ENCODE measurements at regions not wholly inside any gene's neighbourhood (a gene's known extent, or its start where the extent isn't known, plus 50 kb on each side); places are given as distances from the start of the nearest gene placed in this dataset.

- Histone ChIP-seq H2AFZ (ENCODE audit: low read length) (peak overlapping the region; percentile 45), H3K4me3 (replicated peaks in 1 of 4; ENCODE audit: control extremely low read depth in 1 of 4, insufficient read depth in 1 of 4, low read depth in 3 of 4, low read length in 4 of 4) (peak overlapping the region in 3 of 4 experiments; percentile 1 to 22 (median 12)), H3K4me2 (ENCODE audit: extremely low read depth, insufficient read depth, low read length) (peak overlapping the region; percentile 69)
Observed at GRCh38 chr7:82559193-82559805, 115.7 kb upstream of the CACNA2D1 start.

GRCh38 chr7:82549616-82550285 is 106.2 kb upstream of the CACNA2D1 start:
- H3K9me3 ChIP-seq (ENCODE audit: control insufficient read depth, insufficient read depth, low read depth, low read length), result no peaks in the 10 kb centered on the region
- no peak overlapping the region for H3K4me2 ChIP-seq (ENCODE audit: extremely low read depth, insufficient read depth, low read length)
- H3K27me3 ChIP-seq (ENCODE audit: control insufficient read depth, insufficient read depth, low read length), result no peaks in the 10 kb centered on the region
- no peaks in the 10 kb centered on the region for H4K20me1 ChIP-seq (ENCODE audit: control insufficient read depth, extremely low read depth, insufficient read depth, low read length)
- TF ChIP-seq CTCF (conservative IDR thresholded peaks at IDR 0.05 in 1 of 2, IDR thresholded peaks at IDR 0.05 in 1 of 2; ENCODE audit: low read depth in 1 of 2, low read length in 2 of 2) (no peak), EZH2 (IDR thresholded peaks at IDR 0.05; ENCODE audit: low read length, missing control alignments) (no peak)
- no peak overlapping the region for H2AFZ ChIP-seq (ENCODE audit: low read length)
- H3K4me1 ChIP-seq (ENCODE audit: control insufficient read depth, extremely low read depth, insufficient read depth, low read length), result no peaks in the 10 kb centered on the region
- no peak overlapping the region for H3K9ac ChIP-seq (ENCODE audit: insufficient read depth, low read length)
- no peaks in the 10 kb centered on the region for H3K36me3 ChIP-seq (ENCODE audit: control insufficient read depth, insufficient read depth, low read length)
- no peak overlapping the region for H3K27ac ChIP-seq (ENCODE audit: insufficient read depth, low read length)
- DNase-seq (ENCODE audit: low read depth in 2 of 2), result no peak
- H3K79me2 ChIP-seq (ENCODE audit: control insufficient read depth, insufficient read depth, low read length), result no peaks in the 10 kb centered on the region
- no peak overlapping the region for H3K4me3 ChIP-seq (replicated peaks in 1 of 4; ENCODE audit: control extremely low read depth in 1 of 4, insufficient read depth in 1 of 4, low read depth in 3 of 4, low read length in 4 of 4)

More at GRCh38 chr7:82559193-82559805, 115.7 kb upstream of the CACNA2D1 start:
- Histone ChIP-seq H3K4me1 (ENCODE audit: control insufficient read depth, extremely low read depth, insufficient read depth, low read length) (no peaks in the 10 kb centered on the region), H3K27ac (ENCODE audit: insufficient read depth, low read length) (no peak overlapping the region), H3K9me3 (ENCODE audit: control insufficient read depth, insufficient read depth, low read depth, low read length) (no peaks in the 10 kb centered on the region), H3K9ac (ENCODE audit: insufficient read depth, low read length) (no peak overlapping the region), H3K27me3 (ENCODE audit: control insufficient read depth, insufficient read depth, low read length) (no peaks in the 10 kb centered on the region), H4K20me1 (ENCODE audit: control insufficient read depth, extremely low read depth, insufficient read depth, low read length) (no peaks in the 10 kb centered on the region), H3K79me2 (ENCODE audit: control insufficient read depth, insufficient read depth, low read length) (no peaks in the 10 kb centered on the region), H3K36me3 (ENCODE audit: control insufficient read depth, insufficient read depth, low read length) (no peaks in the 10 kb centered on the region)
- TF ChIP-seq EZH2 (IDR thresholded peaks at IDR 0.05; ENCODE audit: low read length, missing control alignments), result no peak
- TF ChIP-seq CTCF (conservative IDR thresholded peaks at IDR 0.05 in 1 of 2, IDR thresholded peaks at IDR 0.05 in 1 of 2; ENCODE audit: low read depth in 1 of 2, low read length in 2 of 2), result no peak
- peak in 1 of 2 donors; percentile 20 for DNase-seq (ENCODE audit: low read depth in 2 of 2)

GRCh38 chr7:82548141-82548688 is 104.6 kb upstream of the CACNA2D1 start:
- H3K27ac ChIP-seq (ENCODE audit: insufficient read depth, low read length), result no peak overlapping the region
- no peaks in the 10 kb centered on the region for H3K79me2 ChIP-seq (ENCODE audit: control insufficient read depth, insufficient read depth, low read length)
- DNase-seq (ENCODE audit: low read depth in 2 of 2), result no peak
- no peak for TF ChIP-seq EZH2 (IDR thresholded peaks at IDR 0.05; ENCODE audit: low read length, missing control alignments)
- H3K4me1 ChIP-seq (ENCODE audit: control insufficient read depth, extremely low read depth, insufficient read depth, low read length), result no peaks in the 10 kb centered on the region
- H2AFZ ChIP-seq (ENCODE audit: low read length), result no peak overlapping the region
- no peaks in the 10 kb centered on the region for H4K20me1 ChIP-seq (ENCODE audit: control insufficient read depth, extremely low read depth, insufficient read depth, low read length)
- no peaks in the 10 kb centered on the region for H3K36me3 ChIP-seq (ENCODE audit: control insufficient read depth, insufficient read depth, low read length)
- no peaks in the 10 kb centered on the region for H3K9me3 ChIP-seq (ENCODE audit: control insufficient read depth, insufficient read depth, low read depth, low read length)
- H3K27me3 ChIP-seq (ENCODE audit: control insufficient read depth, insufficient read depth, low read length), result no peaks in the 10 kb centered on the region
- H3K4me2 ChIP-seq (ENCODE audit: extremely low read depth, insufficient read depth, low read length), result no peak overlapping the region
- no peak overlapping the region for H3K9ac ChIP-seq (ENCODE audit: insufficient read depth, low read length)
- no peak overlapping the region for H3K4me3 ChIP-seq (replicated peaks in 1 of 4; ENCODE audit: control extremely low read depth in 1 of 4, insufficient read depth in 1 of 4, low read depth in 3 of 4, low read length in 4 of 4)

Measured in fibroblast of lung (primary cell).